Loucy (cell line): ENCODE measurements at regions not wholly inside any gene's neighbourhood (a gene's known extent, or its start where the extent isn't known, plus 50 kb on each side); places are given as distances from the start of the nearest gene placed in this dataset.

ENCODE experiments used
- H2AFZ ChIP-seq: fragments of 200-600 bp; sonication (generic); 2 replicates; pipeline ENCODE4 v1.6.0; 2016; ENCODE audit warnings: antibody characterized with exemption, mild to moderate bottlenecking, low read length, moderate library complexity
- H3F3A ChIP-seq: fragments of 200-600 bp; 2 replicates; pipeline ENCODE4 v1.6.0; 2016; ENCODE audit warnings: antibody characterized with exemption, low read depth, mild to moderate bottlenecking
- H3K27me3 ChIP-seq: fragments of 200-600 bp; sonication (generic); 2 replicates; pipeline ENCODE4 v1.6.1; 2014; ENCODE audit warnings: low read length, mild to moderate bottlenecking; ENCODE audit not compliant: insufficient read depth, poor library complexity, severe bottlenecking
- H3K36me3 ChIP-seq: fragments of 200-600 bp; sonication (generic); 2 replicates; pipeline ENCODE4 v1.6.1; 2016; ENCODE audit warnings: low read length; ENCODE audit not compliant: insufficient read depth
- H3K4me1 ChIP-seq: fragments of 200-600 bp; sonication (generic); 2 replicates; pipeline ENCODE4 v1.5.1; 2014; ENCODE audit warnings: low read length, mild to moderate bottlenecking; ENCODE audit not compliant: insufficient read depth, poor library complexity, severe bottlenecking
- H3K4me2 ChIP-seq: fragments of 200-600 bp; sonication (generic); 2 replicates; pipeline ENCODE4 v1.6.0; 2014; ENCODE audit warnings: antibody characterized with exemption, low read length, low read depth, mild to moderate bottlenecking; ENCODE audit not compliant: poor library complexity, severe bottlenecking
- H3K4me3 ChIP-seq: fragments of 200-600 bp; sonication (generic); 2 replicates; pipeline ENCODE4 v1.5.1; 2014; ENCODE audit warnings: low read length, mild to moderate bottlenecking, mixed read lengths; ENCODE audit not compliant: poor library complexity, severe bottlenecking
- H3K79me2 ChIP-seq: fragments of 200-600 bp; sonication (generic); 2 replicates; pipeline ENCODE4 v1.6.1; 2014; ENCODE audit warnings: low read length; ENCODE audit not compliant: insufficient read depth
- H3K9ac ChIP-seq: fragments of 200-600 bp; sonication (generic); 2 replicates; pipeline ENCODE4 v1.6.0; 2014; ENCODE audit warnings: mild to moderate bottlenecking, low read depth, low read length, moderate library complexity; ENCODE audit not compliant: poor library complexity, severe bottlenecking
- H3K9me2 ChIP-seq: fragments of 200-600 bp; sonication (generic); replicated peaks from 2 replicates; pipeline ENCODE4 v1.6.1; 2016; ENCODE audit warnings: low read depth, low read length, mixed read lengths
- H3K9me3 ChIP-seq: fragments of 200-600 bp; sonication (generic); 2 replicates; pipeline ENCODE4 v1.6.1; 2014; ENCODE audit warnings: mild to moderate bottlenecking, antibody characterized with exemption, low read length, low read depth; ENCODE audit not compliant: insufficient read depth
- H4K20me1 ChIP-seq: fragments of 200-600 bp; sonication (generic); 2 replicates; pipeline ENCODE4 v1.6.0; 2014; ENCODE audit warnings: antibody characterized with exemption, low read length, mild to moderate bottlenecking; ENCODE audit not compliant: insufficient read depth, poor library complexity, severe bottlenecking
- EZH2phosphoT487 ChIP-seq: fragments of 200-600 bp; IDR thresholded peaks from 2 replicates; pipeline ENCODE4 v1.6.1; 2018; ENCODE audit warnings: antibody characterized with exemption, mild to moderate bottlenecking, moderate library complexity, borderline replicate concordance
- TF ChIP-seq, protein P1 (sequence below): fragments of 200-600 bp; sonication (generic); conservative IDR thresholded peaks from 2 replicates; pipeline ENCODE4 v1.5.1; 2014; ENCODE audit warnings: mild to moderate bottlenecking, antibody characterized with exemption, low read length

- no peaks in the 10 kb centered on the region for H3K36me3 ChIP-seq
- no peaks in the 10 kb centered on the region for H3K9me3 ChIP-seq
- TF ChIP-seq, protein P1, sequence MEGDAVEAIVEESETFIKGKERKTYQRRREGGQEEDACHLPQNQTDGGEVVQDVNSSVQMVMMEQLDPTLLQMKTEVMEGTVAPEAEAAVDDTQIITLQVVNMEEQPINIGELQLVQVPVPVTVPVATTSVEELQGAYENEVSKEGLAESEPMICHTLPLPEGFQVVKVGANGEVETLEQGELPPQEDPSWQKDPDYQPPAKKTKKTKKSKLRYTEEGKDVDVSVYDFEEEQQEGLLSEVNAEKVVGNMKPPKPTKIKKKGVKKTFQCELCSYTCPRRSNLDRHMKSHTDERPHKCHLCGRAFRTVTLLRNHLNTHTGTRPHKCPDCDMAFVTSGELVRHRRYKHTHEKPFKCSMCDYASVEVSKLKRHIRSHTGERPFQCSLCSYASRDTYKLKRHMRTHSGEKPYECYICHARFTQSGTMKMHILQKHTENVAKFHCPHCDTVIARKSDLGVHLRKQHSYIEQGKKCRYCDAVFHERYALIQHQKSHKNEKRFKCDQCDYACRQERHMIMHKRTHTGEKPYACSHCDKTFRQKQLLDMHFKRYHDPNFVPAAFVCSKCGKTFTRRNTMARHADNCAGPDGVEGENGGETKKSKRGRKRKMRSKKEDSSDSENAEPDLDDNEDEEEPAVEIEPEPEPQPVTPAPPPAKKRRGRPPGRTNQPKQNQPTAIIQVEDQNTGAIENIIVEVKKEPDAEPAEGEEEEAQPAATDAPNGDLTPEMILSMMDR = no peak
- TF ChIP-seq EZH2phosphoT487 = no peak
- no peaks in the 10 kb centered on the region for H3K9me2 ChIP-seq
- H3K4me1 ChIP-seq = no peaks in the 10 kb centered on the region
- no peak overlapping the region for H3K4me3 ChIP-seq
- no peaks in the 10 kb centered on the region for H4K20me1 ChIP-seq
- no peaks in the 10 kb centered on the region for H3K79me2 ChIP-seq
- no peak overlapping the region for H2AFZ ChIP-seq
- H3K27me3 ChIP-seq = no peaks in the 10 kb centered on the region
- no peaks in the 10 kb centered on the region for H3F3A ChIP-seq
- H3K4me2 ChIP-seq = no peak overlapping the region
- no peak overlapping the region for H3K9ac ChIP-seq
Observed at GRCh38 chrX:82677286-82677685, 830.8 kb upstream of the POU3F4 start.

DNA sequence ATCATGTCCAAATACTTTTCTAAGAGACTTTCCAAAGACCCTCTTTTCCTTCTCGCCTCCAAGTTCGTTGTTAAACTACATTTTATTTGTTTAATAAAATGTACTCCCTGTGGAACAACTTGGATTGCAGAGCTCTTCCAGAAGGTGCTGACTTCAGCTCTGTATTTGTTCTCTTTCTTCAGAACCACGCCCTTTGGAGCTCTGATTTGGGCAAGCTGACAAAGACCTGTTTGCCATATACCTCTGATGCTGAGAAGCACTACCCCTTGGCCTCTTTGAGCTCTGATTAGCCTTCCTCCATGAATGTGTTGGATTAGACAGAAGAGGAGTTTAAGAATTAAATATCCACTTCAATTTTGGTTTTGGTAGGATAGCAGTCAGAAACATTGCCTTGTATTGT lies 815.1 kb upstream of the POU3F4 start:
- Histone ChIP-seq H4K20me1 (no peaks in the 10 kb centered on the region), H3F3A (no peaks in the 10 kb centered on the region), H3K4me3 (no peak overlapping the region), H3K4me1 (no peaks in the 10 kb centered on the region), H3K9me2 (no peaks in the 10 kb centered on the region), H3K27me3 (no peaks in the 10 kb centered on the region), H3K4me2 (no peak overlapping the region), H3K9ac (no peak overlapping the region), H3K79me2 (no peaks in the 10 kb centered on the region), H3K36me3 (no peaks in the 10 kb centered on the region), H2AFZ (no peak overlapping the region), H3K9me3 (no peaks in the 10 kb centered on the region)
- TF ChIP-seq, protein P1 = no peak
- no peak for TF ChIP-seq EZH2phosphoT487

DNA sequence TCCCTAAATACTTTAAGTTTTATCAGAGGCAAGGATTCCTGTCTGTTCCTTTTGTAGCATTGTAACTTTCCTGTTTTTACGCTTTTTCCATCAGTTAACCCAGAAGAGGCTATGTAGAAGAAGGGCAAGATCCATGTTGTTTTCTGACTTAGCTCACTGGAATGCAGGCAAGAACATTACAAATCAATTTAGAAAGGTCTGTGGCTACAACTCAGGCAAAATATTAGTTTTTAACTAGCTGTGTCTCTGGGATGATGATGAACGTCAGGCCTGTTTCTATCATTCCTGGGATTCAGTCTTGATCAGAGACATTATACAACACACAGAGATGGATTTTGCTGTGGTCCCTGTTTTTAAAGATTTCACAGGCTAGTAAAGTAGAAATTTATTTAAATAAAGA lies 813.0 kb upstream of the POU3F4 start:
- Histone ChIP-seq H3K4me3 (no peak overlapping the region), H3K9me2 (no peaks in the 10 kb centered on the region), H3K4me1 (no peaks in the 10 kb centered on the region), H3K9ac (no peak overlapping the region), H2AFZ (no peak overlapping the region), H3K36me3 (no peaks in the 10 kb centered on the region), H4K20me1 (no peaks in the 10 kb centered on the region), H3K9me3 (no peaks in the 10 kb centered on the region), H3K27me3 (no peaks in the 10 kb centered on the region), H3K4me2 (no peak overlapping the region), H3F3A (no peaks in the 10 kb centered on the region), H3K79me2 (no peaks in the 10 kb centered on the region)
- TF ChIP-seq, protein P1 = no peak
- TF ChIP-seq EZH2phosphoT487 = no peak
